ENCODE measurements at regions not wholly inside any gene's neighbourhood (a gene's known extent, or its start where the extent isn't known, plus 50 kb on each side); places are given as distances from the start of the nearest gene placed in this dataset.

DNA sequence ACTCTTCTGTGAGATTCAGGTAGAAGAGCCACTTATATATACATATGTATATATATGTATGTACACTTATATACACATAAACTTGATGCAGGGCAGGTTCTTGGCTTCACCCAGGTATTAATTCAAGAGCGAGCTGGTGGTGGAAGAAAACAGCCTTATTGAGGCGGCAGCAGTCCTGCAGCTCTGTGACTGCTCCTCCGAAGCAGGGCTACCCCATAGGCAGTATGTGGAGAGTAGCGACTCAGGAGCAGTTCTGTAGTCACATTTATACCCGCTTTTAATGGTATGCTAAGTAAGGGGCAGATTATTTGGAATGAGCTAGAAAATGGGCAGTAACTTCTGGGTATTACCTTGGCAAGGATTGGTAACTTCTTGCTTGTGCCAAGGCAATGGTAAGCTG, 280.6 kb upstream of the TFPI start:
- Mint-ChIP-seq H3K4me3 (no peak overlapping the region), H3K27me3 (ENCODE audit: low read depth) (no peaks in the 10 kb centered on the region), H3K27ac (no peak overlapping the region), H3K9me3 (no peaks in the 10 kb centered on the region), H3K4me1 (ENCODE audit: low read depth) (no peaks in the 10 kb centered on the region), H3K36me3 (ENCODE audit: insufficient read depth in 2 of 2) (peaks cover 0 to 1% of the 10 kb centered on the region in 2 donors)
- ATAC-seq (replicated peaks in 1 of 2) (no peak), DNase-seq (no peak)

- no peak overlapping the region for H3K4me3 Mint-ChIP-seq
- H3K4me1 Mint-ChIP-seq (ENCODE audit: low read depth), result no peaks in the 10 kb centered on the region
- H3K9me3 Mint-ChIP-seq, result no peaks in the 10 kb centered on the region
- no peaks in the 10 kb centered on the region for H3K27me3 Mint-ChIP-seq (ENCODE audit: low read depth)
- H3K36me3 Mint-ChIP-seq (ENCODE audit: insufficient read depth in 2 of 2), result no peaks in the 10 kb centered on the region
- no peak overlapping the region for H3K27ac Mint-ChIP-seq
- no peak for ATAC-seq (replicated peaks in 1 of 2)
- DNase-seq, result no peak
These were observed 284.5 kb upstream of the TFPI start for GRCh38 chr2:187838690-187839089.

DNA sequence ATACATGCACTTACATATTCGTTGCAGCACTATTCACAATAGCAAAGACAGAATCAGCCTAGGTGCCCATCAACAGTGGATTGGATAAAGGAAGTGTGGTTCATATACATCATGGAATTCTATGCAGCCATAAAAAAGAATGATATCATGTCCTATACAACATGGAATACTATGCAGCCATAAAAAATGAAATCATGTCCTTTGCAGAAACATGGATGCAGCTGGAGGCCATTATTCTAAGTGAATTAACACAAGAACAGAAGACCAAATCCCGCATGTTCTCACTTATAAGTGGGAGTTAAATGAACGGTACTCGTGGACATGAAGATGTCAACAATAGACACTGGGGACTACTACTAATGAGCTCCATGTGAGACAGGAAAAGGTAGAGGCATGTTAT, 288.1 kb upstream of the TFPI start:
- Mint-ChIP-seq H3K27me3 (ENCODE audit: low read depth) (no peaks in the 10 kb centered on the region), H3K4me3 (no peak overlapping the region), H3K36me3 (ENCODE audit: insufficient read depth in 2 of 2) (no peaks in the 10 kb centered on the region), H3K9me3 (no peaks in the 10 kb centered on the region), H3K27ac (no peak overlapping the region), H3K4me1 (ENCODE audit: low read depth) (no peaks in the 10 kb centered on the region)
- DNase-seq (no peak), ATAC-seq (replicated peaks in 1 of 2) (no peak)

GRCh38 chr2:187842978-187843847, 289.0 kb upstream of the TFPI start:
- Mint-ChIP-seq H3K4me1 (ENCODE audit: low read depth) (no peaks in the 10 kb centered on the region), H3K36me3 (ENCODE audit: insufficient read depth in 2 of 2) (no peaks in the 10 kb centered on the region)
- ATAC-seq (replicated peaks in 1 of 2), result no peak

GRCh38 chr2:187847245-187848208, 293.3 kb upstream of the TFPI start:
- Mint-ChIP-seq H3K36me3 (ENCODE audit: insufficient read depth in 2 of 2) (no peaks in the 10 kb centered on the region), H3K9me3 (no peaks in the 10 kb centered on the region), H3K27me3 (ENCODE audit: low read depth) (no peaks in the 10 kb centered on the region), H3K4me3 (no peak overlapping the region), H3K4me1 (ENCODE audit: low read depth) (no peaks in the 10 kb centered on the region), H3K27ac (no peak overlapping the region)
- no peak for ATAC-seq (replicated peaks in 1 of 2)
- no peak for DNase-seq

More at GRCh38 chr2:187842978-187843847, 289.0 kb upstream of the TFPI start:
- H3K4me3 Mint-ChIP-seq, result no peak overlapping the region
- no peaks in the 10 kb centered on the region for H3K27me3 Mint-ChIP-seq (ENCODE audit: low read depth)
- peak in 1 of 2 donors; percentile 3 for DNase-seq
- H3K27ac Mint-ChIP-seq, result no peak overlapping the region
- H3K9me3 Mint-ChIP-seq, result no peaks in the 10 kb centered on the region

DNA sequence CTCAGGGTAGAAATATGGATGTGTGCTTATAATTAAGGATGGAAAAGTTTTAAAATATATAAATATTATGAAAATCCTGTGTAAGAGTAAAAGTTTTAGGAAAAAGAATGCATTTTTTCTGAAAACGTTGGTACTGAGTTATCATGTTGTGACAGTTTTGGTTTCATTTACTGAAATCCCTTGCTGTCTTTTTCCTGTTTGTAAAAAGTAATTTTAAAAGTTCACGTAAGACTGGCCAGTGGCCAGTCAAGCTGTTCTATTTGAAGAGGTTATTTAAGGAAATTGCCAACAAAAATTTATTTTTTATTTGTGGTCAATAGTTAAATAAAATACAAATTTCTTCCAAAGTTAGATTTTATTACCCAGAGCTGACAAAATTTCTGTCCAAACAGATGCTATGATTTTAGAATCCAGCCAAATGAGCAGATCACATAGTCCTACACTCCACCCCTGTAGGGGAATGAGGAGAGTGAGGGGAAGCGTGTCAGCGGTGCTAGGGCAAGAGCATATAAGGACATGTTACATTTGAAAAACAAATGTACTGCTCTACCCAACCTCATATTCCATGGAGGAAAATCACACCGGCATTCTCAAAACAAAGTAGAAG, 297.8 kb upstream of the TFPI start:
- Mint-ChIP-seq H3K36me3 (ENCODE audit: insufficient read depth in 2 of 2) (no peaks in the 10 kb centered on the region), H3K9me3 (no peaks in the 10 kb centered on the region), H3K4me3 (no peak overlapping the region), H3K27me3 (ENCODE audit: low read depth) (no peaks in the 10 kb centered on the region), H3K27ac (no peak overlapping the region), H3K4me1 (ENCODE audit: low read depth) (no peaks in the 10 kb centered on the region)
- ATAC-seq (replicated peaks in 1 of 2), result no peak
- no peak for DNase-seq

GRCh38 chr2:187853381-187853791, 299.2 kb upstream of the TFPI start:
- no peak for DNase-seq
- Mint-ChIP-seq H3K27ac (no peak overlapping the region), H3K36me3 (ENCODE audit: insufficient read depth in 2 of 2) (no peaks in the 10 kb centered on the region), H3K27me3 (ENCODE audit: low read depth) (no peaks in the 10 kb centered on the region), H3K4me3 (no peak overlapping the region), H3K4me1 (ENCODE audit: low read depth) (no peaks in the 10 kb centered on the region), H3K9me3 (no peaks in the 10 kb centered on the region)
- ATAC-seq (replicated peaks in 1 of 2), result no peak

- Mint-ChIP-seq H3K36me3 (ENCODE audit: insufficient read depth in 2 of 2) (no peaks in the 10 kb centered on the region), H3K4me1 (ENCODE audit: low read depth) (no peaks in the 10 kb centered on the region), H3K27me3 (ENCODE audit: low read depth) (no peaks in the 10 kb centered on the region), H3K9me3 (no peaks in the 10 kb centered on the region), H3K27ac (no peak overlapping the region), H3K4me3 (no peak overlapping the region)
- DNase-seq, result no peak
- ATAC-seq (replicated peaks in 1 of 2), result no peak
These were observed 300.6 kb upstream of the TFPI start for GRCh38 chr2:187854801-187855200.

DNA sequence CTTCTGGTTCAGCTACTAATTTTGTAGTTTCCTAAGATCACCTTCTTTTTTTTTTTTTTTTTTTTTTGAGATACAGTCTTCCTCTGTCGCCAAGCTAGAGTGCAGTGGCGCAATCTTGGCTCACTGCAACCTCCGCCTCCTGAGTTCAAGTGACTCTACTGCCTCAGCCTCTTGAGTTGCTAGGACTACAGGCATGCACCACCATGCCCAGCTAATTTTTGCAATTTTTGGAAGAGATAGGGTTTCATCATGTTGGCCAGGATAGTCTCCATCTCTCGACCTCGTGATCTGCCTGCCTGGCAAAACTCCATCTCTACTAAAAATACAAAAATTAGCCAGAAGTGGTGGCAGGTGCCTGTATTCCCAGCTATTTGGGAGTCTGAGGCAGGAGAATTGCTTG, 301.5 kb upstream of the TFPI start:
- ATAC-seq (replicated peaks in 1 of 2), result no peak
- H3K27ac Mint-ChIP-seq, result no peak overlapping the region
- DNase-seq, result no peak

DNA sequence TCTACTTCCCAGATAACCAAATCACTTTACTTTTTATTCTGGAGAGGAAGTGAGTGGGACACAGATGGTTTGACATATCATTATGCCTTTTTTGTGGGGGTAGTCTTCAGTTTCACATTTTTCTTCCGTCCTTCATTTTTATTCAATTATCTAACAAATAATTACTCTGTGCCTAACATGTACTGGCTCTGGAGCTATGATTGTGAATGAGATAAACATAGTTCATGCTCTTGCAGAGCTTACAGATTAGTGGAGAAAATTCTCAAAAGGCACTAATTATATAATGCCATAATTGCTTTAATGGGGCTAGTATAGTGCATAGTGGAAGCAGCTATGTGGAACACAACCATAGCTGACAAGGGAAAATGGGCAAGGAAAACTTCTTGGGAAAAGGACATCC, 303.6 kb upstream of the TFPI start:
- Mint-ChIP-seq H3K4me1 (ENCODE audit: low read depth) (no peaks in the 10 kb centered on the region), H3K9me3 (no peaks in the 10 kb centered on the region), H3K27me3 (ENCODE audit: low read depth) (no peaks in the 10 kb centered on the region), H3K36me3 (ENCODE audit: insufficient read depth in 2 of 2) (no peaks in the 10 kb centered on the region), H3K27ac (no peak overlapping the region), H3K4me3 (no peak overlapping the region)
- DNase-seq (no peak), ATAC-seq (replicated peaks in 1 of 2) (no peak)

More for the DNA sequence above, 301.5 kb upstream of the TFPI start:
- Mint-ChIP-seq H3K36me3 (ENCODE audit: insufficient read depth in 2 of 2) (no peaks in the 10 kb centered on the region), H3K27me3 (ENCODE audit: low read depth) (no peaks in the 10 kb centered on the region), H3K4me1 (ENCODE audit: low read depth) (no peaks in the 10 kb centered on the region), H3K9me3 (no peaks in the 10 kb centered on the region), H3K4me3 (no peak overlapping the region)

DNA sequence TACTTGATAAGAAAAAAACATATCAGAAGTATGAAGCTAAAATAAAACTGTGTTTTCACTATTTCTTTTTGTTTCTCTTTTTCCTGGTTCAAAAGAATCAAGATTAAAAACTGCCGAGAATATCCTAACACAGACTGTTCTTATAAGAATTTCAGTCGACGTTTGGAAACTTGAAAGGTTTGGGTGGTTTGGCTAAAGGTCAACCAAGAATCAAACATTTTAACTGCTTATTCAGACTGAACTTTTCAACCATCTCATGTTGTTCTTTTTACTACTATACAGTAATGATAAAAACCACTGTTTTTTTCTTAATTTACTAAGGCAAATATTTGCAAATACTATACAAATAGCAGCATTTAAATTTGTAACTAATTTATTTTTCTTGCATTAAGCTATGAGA, 308.5 kb upstream of the TFPI start:
- ATAC-seq (replicated peaks in 1 of 2), result no peak
- no peak overlapping the region for H3K27ac Mint-ChIP-seq
- H3K9me3 Mint-ChIP-seq, result peaks cover 0 to 3% of the 10 kb centered on the region in 2 donors
- no peaks in the 10 kb centered on the region for H3K36me3 Mint-ChIP-seq (ENCODE audit: insufficient read depth in 2 of 2)
- no peak overlapping the region for H3K4me3 Mint-ChIP-seq
- no peak for DNase-seq
- H3K27me3 Mint-ChIP-seq (ENCODE audit: low read depth), result no peaks in the 10 kb centered on the region
- no peaks in the 10 kb centered on the region for H3K4me1 Mint-ChIP-seq (ENCODE audit: low read depth)

DNA sequence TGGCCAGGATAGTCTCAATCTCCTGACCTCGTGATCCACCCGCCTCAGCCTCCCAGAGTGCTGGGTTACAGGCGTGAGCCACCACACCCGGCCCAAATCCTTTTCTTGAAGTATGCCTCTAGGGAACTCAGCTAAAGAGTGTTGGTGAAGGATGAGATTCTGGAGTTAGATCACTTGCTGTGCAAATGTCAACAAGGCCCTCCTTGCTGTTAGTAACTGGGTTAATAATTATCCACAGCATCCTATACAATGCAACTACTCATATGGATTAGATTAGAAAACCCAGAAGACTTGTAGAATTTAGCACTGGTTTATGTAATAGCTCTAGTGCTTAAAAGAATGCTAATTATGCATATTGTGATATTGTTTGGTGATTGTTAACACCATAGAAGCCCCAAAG, 310.8 kb upstream of the TFPI start:
- no peaks in the 10 kb centered on the region for H3K36me3 Mint-ChIP-seq (ENCODE audit: insufficient read depth in 2 of 2)
- H3K27me3 Mint-ChIP-seq (ENCODE audit: low read depth), result no peaks in the 10 kb centered on the region
- no peaks in the 10 kb centered on the region for H3K4me1 Mint-ChIP-seq (ENCODE audit: low read depth)
- ATAC-seq (replicated peaks in 1 of 2) (no peak), DNase-seq (no peak)
- peaks cover 0 to 15% of the 10 kb centered on the region in 2 donors for H3K9me3 Mint-ChIP-seq
- no peak overlapping the region for H3K4me3 Mint-ChIP-seq
- H3K27ac Mint-ChIP-seq, result no peak overlapping the region

- H3K27me3 Mint-ChIP-seq (ENCODE audit: low read depth), result no peaks in the 10 kb centered on the region
- no peak for ATAC-seq (replicated peaks in 1 of 2)
- peaks cover 0 to 15% of the 10 kb centered on the region in 2 donors for H3K9me3 Mint-ChIP-seq
- DNase-seq, result no peak
- H3K4me3 Mint-ChIP-seq, result no peak overlapping the region
- no peaks in the 10 kb centered on the region for H3K4me1 Mint-ChIP-seq (ENCODE audit: low read depth)
- H3K27ac Mint-ChIP-seq, result no peak overlapping the region
- H3K36me3 Mint-ChIP-seq (ENCODE audit: insufficient read depth in 2 of 2), result no peaks in the 10 kb centered on the region
These were observed 312.9 kb upstream of the TFPI start for GRCh38 chr2:187867165-187867564.
